ENCODE measurements at regions not wholly inside any gene's neighbourhood (a gene's known extent, or its start where the extent isn't known, plus 50 kb on each side); places are given as distances from the start of the nearest gene placed in this dataset.

DNA sequence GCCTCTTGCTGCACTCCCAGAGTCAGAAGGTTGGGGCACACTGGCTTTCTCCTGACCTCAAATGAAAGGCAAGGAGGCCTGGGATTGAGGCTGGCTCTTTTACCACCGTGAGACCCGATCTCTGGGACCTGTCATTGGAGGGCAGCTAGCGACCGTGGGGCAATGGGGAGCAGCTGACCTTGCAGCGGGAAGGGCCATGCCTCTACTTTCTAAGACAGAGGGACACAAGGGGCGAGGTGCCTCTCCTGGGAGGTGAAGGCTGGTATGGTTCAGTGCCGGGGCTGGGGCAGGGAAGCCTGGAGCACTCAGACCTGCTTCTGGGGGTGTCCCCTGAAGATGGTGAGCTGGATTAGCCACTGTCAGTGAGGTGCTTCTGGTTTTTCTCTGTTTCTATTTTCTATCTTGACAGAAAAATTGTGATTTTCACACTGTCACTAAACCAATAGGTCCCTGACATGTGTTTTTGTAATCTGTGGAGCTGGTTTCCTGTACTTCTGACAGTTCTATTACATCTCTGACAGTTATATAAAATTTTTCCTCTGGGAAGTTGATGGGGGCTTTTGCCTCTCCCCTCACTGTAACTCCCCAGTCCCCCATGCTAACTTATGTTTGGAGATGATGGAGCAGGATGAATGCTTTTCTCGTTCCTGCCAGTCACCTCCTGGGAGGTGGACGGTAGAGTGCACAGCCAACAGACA lies 340.8 kb downstream of the RPS24 start:
- no peak for ATAC-seq
- Histone ChIP-seq H3K4me3 (no peak overlapping the region), H3K4me1 (no peaks in the 10 kb centered on the region), H3K9me3 (no peaks in the 10 kb centered on the region), H3K36me3 (no peaks in the 10 kb centered on the region), H3K27ac (no peak overlapping the region), H3K27me3 (no peaks in the 10 kb centered on the region)
- TF ChIP-seq, protein P1, sequence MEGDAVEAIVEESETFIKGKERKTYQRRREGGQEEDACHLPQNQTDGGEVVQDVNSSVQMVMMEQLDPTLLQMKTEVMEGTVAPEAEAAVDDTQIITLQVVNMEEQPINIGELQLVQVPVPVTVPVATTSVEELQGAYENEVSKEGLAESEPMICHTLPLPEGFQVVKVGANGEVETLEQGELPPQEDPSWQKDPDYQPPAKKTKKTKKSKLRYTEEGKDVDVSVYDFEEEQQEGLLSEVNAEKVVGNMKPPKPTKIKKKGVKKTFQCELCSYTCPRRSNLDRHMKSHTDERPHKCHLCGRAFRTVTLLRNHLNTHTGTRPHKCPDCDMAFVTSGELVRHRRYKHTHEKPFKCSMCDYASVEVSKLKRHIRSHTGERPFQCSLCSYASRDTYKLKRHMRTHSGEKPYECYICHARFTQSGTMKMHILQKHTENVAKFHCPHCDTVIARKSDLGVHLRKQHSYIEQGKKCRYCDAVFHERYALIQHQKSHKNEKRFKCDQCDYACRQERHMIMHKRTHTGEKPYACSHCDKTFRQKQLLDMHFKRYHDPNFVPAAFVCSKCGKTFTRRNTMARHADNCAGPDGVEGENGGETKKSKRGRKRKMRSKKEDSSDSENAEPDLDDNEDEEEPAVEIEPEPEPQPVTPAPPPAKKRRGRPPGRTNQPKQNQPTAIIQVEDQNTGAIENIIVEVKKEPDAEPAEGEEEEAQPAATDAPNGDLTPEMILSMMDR (IDR thresholded peaks at IDR 0.05 in 4 of 5, conservative IDR thresholded peaks at IDR 0.05 in 1 of 5): no peak
- TF ChIP-seq POLR2A (IDR thresholded peaks at IDR 0.05): no peak
- DNase-seq: no peak
- in situ Hi-C loops (cut with MboI; ENCODE audit: low sequenced_read_pairs in 4 of 4): no loop called here
- intact Hi-C loops (cut with DNase I; ENCODE audit: low total_unique reads): no loop called here

GRCh38 chr10:78375854-78376785 lies 342.5 kb downstream of the RPS24 start:
- in situ Hi-C loops (cut with MboI; ENCODE audit: low sequenced_read_pairs in 4 of 4): no loop called here
- TF ChIP-seq, protein P1 (IDR thresholded peaks at IDR 0.05 in 4 of 5, conservative IDR thresholded peaks at IDR 0.05 in 1 of 5): no peak
- TF ChIP-seq POLR2A (IDR thresholded peaks at IDR 0.05): no peak
- no peak overlapping the region for H3K27ac ChIP-seq

DNA sequence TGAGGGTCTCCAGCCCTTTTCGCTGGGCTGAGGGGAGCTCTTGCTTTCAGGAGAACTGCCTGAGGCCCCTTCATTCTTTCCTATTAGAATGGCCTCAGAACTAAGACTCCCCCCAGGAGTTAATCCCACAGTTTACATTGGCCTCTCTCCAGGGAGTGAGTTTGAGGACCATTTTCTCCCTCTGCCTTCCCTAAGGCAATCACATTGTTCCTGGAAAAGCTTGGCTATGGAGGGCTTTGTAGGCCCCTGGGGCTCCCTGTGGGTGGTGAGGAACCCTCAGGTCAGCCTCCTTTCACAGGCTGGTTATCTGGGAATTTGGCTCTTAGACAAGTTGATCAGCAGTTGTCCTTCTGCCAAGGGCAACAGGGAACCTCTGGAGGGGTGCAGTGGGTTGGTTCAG lies 343.7 kb downstream of the RPS24 start:
- Histone ChIP-seq H3K9me3 (no peaks in the 10 kb centered on the region), H3K4me3 (no peak overlapping the region), H3K27ac (no peak overlapping the region), H3K36me3 (no peaks in the 10 kb centered on the region), H3K27me3 (no peaks in the 10 kb centered on the region), H3K4me1 (no peaks in the 10 kb centered on the region)
- TF ChIP-seq, protein P1 (IDR thresholded peaks at IDR 0.05 in 4 of 5, conservative IDR thresholded peaks at IDR 0.05 in 1 of 5): no peak
- no peak for TF ChIP-seq POLR2A (IDR thresholded peaks at IDR 0.05)
- ATAC-seq: no peak
- in situ Hi-C loops (cut with MboI; ENCODE audit: low sequenced_read_pairs in 4 of 4) (no loop called here), intact Hi-C loops (cut with DNase I; ENCODE audit: low total_unique reads) (no loop called here)
- DNase-seq: no peak

More at GRCh38 chr10:78375854-78376785, 342.5 kb downstream of the RPS24 start:
- Histone ChIP-seq H3K4me3 (no peak overlapping the region), H3K9me3 (no peaks in the 10 kb centered on the region), H3K36me3 (no peaks in the 10 kb centered on the region), H3K4me1 (no peaks in the 10 kb centered on the region), H3K27me3 (no peaks in the 10 kb centered on the region)
- no peak for ATAC-seq
- DNase-seq: no peak
- intact Hi-C loops (cut with DNase I; ENCODE audit: low total_unique reads): no loop called here

DNA sequence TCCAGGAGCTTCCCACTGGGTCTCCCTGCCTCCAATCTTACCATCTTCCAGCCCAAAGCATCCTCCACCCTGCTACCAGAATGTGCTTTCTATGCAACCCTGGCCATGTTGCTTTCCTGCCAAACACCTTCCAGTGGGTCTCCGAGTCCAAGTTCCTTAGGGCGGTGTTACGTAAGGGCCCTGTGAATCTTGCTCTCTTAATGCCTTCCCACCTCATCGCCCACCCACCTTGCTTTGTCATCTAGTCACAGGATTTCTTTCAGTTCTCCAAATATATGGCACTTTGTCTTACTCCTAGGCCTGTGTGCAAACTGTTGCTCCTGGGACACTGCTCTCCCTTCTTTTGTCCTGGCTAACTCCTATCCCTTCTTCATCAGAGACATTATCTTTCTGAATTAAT lies 344.5 kb downstream of the RPS24 start:
- TF ChIP-seq POLR2A (IDR thresholded peaks at IDR 0.05): no peak
- TF ChIP-seq, protein P1 (IDR thresholded peaks at IDR 0.05 in 4 of 5, conservative IDR thresholded peaks at IDR 0.05 in 1 of 5): no peak
- Histone ChIP-seq H3K9me3 (no peaks in the 10 kb centered on the region), H3K27me3 (no peaks in the 10 kb centered on the region), H3K36me3 (no peaks in the 10 kb centered on the region), H3K4me3 (no peak overlapping the region), H3K27ac (no peak overlapping the region), H3K4me1 (no peaks in the 10 kb centered on the region)
- intact Hi-C loops (cut with DNase I; ENCODE audit: low total_unique reads): no loop called here
- ATAC-seq (no peak), DNase-seq (no peak)
- in situ Hi-C loops (cut with MboI; ENCODE audit: low sequenced_read_pairs in 4 of 4): no loop called here

Data from gastrocnemius medialis (tissue), 4 donors.